Hematopoietic multipotent progenitor cell (in vitro differentiated cells): ENCODE measurements at regions not wholly inside any gene's neighbourhood (a gene's known extent, or its start where the extent isn't known, plus 50 kb on each side); places are given as distances from the start of the nearest gene placed in this dataset.

Experiments used
- DNase-seq, 3 donors: peaks; one replicate each; pipeline ENCODE4 v3.0.0-alpha.2; 2011 to 2015; ENCODE audit warnings: low read depth in 2 of 3, low spot score in 2 of 3

DNA sequence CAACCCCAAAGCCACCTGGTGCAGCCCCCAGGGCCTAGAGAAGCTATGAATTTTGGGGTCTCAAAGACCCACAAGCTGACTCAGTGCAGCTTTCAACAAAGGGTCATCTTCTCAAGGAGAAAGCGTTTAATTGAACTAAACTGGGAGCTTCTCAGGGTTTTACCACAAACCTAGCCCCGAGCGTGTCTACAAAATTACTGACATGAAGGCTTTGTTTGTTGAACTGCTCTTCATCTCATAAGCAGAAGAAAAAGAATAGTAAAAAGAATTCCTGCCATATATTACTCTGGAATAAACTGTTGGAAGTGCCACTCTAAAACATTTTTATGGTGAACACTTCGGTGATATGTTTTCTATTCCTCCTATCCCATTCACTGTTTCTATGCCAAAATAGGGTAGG, 50.8 kb upstream of the INCENP start:
- no peak for DNase-seq

DNA sequence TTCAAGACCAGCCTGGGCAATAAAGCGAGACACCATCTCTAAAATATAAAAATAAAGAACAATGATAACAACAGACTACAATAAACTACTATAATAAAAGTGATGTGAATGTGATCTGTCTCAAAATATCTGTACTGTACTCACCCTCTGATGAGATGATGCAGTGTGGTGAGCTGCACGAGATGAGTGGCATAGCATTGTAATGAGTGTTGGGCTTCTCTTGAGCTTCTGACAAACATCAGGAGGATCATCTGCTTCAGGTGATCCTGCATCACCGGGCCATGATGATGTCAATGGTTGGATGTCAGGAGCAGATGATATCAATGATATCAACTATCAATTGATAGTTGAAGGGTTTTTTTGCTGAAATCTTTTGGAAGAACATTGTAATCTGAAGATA, 52.4 kb upstream of the INCENP start:
- no peak for DNase-seq

DNA sequence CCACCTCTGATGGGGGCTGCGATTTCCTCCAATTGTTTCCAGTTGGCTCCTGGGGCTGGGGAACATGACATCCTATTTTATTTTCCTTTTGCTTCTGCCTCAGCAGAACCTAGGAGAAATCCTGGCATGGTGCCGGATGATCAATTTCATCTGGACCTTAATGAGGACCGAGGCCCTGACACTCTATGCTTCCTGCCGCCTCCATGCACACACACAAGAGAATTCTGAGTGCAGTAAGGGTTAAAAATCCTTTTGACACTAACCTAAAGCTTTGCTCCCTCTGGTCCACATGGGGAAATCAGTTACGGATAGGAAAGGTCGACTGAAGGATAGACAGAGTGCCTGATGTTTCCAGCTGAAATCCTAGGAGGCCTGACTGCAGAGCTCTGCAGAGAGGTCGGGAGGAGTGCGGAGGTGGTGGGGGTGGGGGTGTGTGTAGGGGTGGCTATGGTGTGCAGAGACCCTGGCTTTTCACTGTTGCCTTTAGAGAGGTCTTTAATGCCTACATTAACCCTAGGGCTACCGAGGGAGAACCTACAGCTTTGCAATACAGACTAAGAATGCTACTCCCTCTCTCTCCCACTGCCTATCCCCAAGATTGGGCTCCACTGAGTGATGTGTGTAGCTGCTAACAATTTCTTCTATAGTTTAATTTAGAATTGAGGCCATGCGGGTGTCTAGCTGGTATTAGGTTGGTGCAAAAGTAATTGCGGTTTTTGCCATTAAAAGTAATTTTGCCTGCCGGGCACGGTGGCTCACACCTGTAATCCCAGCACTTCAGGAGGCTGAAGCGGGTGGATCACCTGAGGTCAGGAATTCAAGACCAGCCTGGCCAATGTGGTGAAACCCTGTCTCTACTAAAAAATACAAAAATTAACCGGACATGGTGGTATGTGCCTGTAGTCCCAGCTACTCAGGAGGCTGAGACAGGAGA, 53.6 kb upstream of the INCENP start:
- DNase-seq: no peak

DNA sequence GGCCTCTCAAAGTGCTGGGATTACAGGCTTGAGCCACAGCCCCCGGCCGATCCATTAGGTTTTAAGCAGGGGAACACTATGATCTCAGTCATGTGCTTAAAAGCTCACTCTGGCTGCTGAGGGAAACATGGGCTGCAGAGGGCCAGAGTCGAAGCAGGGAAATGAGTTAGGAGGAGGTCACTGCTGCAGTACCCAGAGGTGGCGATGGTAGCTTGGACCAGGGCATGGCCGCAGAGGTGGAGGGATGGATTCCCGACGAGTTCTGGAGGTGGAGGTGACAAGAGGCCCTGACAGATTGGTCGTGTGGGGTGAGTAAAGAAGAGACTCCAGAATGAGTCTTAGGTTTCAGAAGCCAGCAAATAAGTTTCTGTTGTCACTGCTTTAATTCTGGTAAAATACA, 54.4 kb upstream of the INCENP start:
- DNase-seq: no peak

DNA sequence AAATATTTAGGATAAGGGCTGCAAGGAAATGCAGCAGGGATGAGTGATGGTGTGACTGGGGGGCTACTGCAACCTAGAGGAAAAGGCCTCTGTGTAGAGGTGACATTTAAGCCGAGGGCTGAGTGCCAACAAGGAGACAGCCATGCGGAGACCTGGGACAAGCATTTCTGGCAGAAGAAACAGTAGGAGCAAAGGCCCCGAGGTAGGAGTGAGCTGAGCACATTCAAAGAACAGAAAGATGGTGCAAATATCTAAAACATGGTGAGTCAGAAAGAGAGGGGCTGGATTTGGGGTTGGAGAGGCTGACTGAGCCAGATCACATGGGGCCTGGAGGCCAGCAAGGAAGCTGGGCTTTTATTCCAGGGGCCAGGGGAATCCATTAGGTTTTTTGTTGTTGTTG, 55.1 kb upstream of the INCENP start:
- DNase-seq: no peak

DNA sequence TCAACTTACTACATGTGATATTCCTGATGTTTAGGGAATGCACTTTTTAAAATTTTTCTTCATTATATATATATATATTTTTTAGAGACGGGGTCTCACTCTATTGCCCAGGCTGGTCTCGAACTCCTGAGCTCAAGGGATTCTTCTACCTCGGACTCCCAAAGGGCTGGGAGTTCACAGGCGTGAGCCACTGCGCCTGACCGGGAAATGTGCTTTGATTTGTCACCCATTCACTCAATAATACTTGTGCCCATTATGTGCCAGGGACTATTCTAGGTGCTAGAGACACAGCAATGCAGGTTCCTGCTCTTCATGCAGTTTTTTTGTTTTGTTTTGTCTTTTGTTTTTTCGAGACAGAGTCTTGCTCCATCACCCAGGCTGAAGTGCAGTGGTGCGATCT, 56.1 kb upstream of the INCENP start:
- DNase-seq: no peak

DNA sequence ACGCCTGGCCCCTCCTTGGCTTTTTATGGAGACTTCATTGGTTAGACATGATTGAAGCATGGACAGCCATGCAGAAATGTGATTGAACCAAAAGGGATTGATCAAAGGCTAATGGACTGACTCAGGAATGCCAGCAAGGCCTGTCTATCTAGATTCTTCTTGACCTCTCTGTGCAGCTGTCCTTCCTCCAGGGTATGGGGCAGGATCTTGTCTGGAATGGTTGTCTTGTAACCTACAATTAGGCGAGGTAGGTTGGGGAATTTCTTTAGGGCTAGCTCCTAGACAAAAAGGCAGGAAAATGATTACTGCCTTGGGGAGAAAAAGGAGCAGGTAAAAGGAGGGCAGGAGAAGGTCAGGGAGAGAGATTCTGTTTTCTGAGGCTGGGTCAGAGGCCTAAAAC, 59.6 kb upstream of the INCENP start:
- DNase-seq: no peak

DNA sequence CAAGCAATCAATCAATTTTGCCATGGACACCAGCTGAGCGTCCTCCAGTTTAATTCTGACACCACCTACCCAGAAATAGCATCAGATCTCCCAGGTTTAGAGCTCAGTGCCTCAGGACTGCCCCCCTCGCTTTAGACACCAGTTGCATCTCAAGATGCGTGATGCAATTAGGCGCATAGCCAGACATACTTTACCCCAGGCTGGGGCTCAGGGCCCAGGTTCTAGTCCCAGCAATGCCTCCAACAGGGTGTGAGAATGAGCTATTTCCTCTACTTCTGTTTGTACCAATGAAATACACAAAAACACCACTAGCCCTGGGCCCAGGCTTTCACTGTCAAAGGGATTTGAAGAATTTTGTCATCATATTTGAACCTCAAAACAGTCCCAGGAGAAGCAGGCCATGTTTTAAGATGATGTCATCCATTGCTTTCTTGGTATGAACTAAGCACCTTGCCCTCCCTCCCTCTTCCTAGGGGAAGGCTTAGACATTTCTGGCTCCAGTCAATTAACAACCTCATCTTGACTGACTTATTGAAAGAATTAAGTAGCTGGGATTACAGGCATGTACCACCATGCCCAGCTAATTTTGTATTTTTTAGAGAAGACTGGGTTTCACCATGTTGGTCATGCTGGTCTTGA, 61.5 kb upstream of the INCENP start:
- DNase-seq: no peak

DNA sequence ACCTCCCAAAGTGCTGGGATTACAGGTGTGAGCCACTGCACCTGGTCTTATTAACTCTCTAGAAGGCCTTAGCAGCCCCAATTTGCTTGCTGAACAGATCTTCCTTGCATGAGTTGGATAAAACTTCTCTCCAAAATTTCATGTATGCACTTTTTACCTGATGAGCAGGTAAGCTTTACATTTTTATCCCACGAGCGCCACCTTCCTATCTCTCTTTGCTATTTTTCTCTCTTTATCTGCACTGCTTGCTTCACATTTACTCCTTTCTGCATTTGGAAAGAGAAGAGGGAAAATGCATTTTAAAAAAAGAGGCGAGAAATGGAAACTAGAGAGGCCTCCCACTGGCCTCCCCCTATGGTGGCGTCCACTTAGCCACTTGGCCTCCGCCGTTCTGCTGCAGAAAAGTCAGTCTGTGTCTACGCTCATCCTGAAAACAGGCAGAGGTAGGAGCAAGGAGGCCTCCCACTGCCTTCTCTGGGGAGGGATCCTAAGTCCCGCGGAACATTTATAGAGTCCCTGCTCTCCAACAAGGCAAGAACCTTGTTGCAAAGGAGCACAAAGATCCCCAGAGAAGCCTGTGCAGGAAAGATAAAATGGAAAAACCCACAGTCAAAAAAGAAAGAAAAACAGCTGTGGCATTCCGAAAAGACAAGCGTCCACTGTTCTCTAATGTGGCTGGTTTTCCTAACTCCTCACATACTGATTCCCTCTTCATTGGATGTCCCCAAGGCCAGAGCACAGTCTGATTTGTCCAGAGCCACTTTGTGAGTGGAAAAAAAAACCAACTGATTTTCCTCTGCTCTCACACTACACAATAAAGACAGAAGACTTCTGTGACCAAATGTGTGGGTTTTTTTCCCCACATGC, 62.2 kb upstream of the INCENP start:
- no peak for DNase-seq

DNA sequence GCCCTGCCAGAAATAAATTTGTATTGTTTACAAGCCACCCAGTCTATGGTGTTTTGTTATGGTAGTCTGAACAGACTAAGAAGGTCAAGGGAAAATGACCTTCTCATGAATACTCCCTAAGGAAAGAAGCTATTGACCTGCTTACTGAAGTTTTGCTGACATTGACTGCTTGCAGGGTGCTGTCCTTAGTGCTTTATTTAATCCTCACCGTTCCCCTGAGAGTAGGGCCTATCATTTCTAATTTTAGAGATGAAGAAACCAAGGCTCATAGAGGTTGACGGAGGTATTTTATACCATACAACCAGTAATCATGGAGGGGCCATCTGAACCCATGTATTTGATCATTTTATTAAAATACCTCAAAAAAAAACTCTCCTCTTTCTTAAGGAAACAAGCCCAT, 66.7 kb upstream of the INCENP start:
- DNase-seq: no peak

DNA sequence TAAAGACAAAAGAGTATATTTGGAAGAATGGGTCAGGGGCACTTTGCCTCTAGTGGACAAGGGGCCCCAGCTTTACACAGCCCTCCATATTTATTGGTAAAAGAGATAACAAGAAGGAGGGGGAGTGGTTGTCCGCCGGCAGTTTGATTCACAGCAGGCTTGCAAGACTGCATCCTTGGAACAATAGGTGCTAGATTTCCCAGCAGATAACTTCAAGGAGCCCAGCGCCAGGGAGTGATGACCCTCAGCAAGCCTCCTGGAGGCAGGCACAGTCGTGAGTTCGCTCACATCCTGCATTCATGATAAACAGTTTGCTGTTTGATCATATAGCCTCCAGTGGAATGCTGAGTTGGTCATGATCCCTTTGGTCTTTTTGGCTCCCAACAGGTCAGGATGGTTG, 67.8 kb upstream of the INCENP start:
- DNase-seq: no peak

DNA sequence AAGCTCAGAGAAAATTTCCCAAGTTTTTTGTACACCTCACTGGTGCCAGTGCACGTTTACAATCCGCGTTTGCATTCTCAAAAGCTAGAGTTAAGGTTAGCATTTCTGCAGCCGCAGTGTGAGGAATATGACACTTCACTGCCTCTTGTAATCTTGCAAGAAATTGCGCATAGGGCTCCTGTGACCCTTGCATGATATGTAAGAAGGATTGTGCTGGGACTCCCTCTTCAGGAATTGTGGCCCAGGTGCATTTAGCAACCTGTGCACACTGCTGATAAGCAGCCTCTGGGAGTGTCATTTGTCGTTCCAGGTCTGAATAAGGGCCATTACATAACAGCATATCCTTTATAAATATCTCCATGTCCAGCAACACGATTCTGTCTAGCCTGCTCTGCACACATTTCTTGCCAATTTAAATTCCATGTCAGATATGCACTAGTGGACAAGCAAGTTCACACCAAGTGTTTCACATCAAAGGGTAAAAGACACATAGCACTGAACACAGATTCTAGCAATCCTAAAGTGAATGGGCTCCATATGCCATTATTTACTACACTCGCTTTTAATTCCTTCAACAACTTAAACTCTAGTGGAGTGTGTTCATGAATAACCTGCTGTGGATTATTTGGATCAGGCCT, 69.2 kb upstream of the INCENP start:
- DNase-seq: peak in 2 of 3 donors; percentile 35 to 45

DNA sequence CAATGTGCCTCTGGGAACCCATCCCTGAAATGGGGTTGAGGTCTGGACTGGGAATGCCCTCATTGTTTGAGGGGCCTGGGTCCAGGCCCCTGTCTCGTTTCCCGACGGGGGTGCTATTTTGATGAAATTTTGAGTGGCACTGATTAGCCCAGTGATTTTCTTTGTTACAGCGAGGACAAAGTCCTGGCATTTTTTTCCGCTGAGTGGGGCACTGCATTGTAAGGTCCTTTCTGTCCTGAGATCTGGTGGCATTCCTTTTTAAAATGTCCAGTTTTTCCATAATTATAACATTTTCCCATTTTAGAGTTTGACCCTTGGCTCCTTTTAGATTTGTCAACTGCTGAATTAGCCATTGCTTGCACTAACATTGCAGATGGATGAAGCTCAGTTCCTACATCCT, 69.7 kb upstream of the INCENP start:
- no peak for DNase-seq

DNA sequence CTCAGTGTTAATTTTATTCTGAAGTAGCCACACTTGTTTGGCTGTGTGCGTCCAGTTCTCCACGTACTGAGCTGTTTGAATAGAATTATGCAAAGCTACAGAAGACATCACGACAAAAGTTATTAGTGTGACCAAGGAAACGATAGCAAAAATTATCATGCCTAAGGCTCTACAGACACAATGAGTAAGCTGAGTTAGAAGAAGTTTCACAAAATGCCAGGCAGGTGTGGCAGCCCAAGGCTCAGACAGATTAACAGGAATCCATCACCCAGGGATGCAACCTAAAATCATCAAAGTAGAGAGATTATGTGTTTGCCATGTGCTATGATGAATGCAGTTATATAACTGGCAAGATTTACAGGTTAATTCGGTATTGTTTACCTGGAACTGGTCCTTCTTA, 73.1 kb upstream of the INCENP start:
- DNase-seq: no peak

DNA sequence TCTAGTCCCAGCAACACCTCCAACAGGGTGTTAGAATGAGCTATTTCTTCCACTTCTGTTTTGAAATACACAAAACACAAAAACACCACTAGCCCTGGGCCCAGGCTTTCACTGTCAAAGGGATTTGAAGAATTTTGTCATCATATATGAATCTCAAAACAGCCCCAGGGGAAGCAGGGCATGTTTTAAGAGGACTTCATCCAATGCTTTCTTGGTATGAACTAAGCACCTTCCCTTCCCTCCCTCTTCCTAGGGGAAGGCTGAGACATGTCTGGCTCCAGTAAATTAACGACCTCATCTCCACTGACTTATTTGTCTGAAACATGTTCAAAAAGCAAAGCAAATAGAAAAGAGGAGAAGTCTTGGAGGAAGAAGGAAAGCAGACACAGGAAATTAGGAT, 75.7 kb upstream of the INCENP start:
- no peak for DNase-seq

DNA sequence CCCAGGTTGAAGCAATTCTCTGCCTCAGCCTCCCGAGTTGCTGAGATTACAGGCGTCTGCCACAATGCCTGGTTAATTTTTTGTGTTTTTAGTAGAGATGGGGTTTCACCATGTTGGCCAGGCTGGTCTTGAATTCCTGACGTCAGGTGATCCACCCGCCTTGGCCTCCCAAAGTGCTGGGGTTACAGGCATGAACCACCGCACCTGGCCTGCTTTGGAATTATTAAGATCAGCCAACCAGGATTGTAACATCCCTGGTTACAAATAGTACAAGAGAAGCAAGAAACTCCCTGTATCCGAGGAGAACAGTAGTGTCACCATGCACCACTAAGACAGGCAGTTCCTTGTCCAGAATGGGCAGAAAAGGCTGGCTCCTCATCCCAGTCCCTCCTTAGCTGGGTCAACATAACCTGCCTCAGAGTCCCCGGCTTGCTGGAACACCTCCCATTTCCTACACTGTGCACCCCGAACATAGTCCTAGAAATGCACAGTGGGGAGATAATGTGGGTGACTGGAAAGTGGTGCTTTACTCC, 77.2 kb upstream of the INCENP start:
- DNase-seq: no peak

DNA sequence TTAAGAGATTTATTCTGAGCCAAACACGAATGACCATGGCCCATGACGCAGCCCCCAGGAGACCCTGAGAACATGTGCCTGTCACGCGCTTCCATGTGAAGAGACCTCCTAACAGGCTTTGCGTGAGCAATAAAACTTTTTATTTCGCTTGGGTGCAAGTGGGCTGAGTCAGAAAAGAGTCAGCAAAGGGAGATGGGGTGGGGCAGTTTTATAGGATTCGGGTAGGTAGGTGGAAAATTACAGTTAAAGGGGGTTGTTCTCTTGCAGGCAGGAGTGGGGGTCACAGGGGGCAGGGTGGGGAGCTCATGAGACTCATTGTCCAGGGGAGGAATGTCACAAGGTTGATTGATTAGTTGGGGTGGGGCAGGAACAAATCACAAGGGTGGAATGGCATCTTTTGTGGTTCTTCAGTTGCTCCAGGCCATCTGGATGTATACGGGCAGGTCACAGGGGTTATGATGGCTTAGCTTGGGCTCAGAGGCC, 77.2 kb upstream of the FTH1 start:
- DNase-seq: no peak

DNA sequence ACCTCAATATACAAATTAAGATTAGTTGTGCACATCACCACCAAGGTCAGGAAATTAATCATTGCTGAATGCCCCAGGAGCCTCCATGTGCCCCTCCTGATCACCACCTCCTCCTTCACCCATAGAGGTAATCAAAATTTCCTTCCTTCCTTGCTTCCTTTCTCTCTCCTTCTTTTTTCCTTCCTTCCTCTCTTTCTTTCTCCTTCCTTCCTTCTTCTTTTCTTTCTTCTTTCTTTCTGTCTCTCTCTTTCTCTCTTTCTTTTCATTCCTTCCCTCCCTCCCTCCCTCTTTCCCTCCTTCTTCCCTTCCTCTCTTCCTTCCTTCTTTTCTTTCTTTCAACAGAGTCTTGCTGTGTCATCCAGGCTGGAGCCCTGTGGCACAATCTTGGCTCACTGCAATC, 67.9 kb upstream of the FTH1 start:
- DNase-seq: no peak

DNA sequence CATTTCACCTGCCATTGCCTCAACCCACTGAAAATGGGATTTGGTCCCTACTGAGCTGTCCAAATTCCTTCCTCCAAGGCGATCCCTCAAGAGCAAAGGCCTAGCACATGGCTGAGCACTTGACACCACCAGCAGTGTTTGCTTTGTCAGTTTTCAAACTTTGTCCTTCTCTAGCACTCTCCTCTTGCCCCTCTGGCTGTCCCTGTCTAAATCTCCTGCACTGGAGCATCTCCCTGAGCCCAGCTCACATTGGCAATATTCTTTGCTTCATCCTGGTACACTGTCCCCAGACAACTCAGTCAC, 66.6 kb upstream of the FTH1 start:
- no peak for DNase-seq

DNA sequence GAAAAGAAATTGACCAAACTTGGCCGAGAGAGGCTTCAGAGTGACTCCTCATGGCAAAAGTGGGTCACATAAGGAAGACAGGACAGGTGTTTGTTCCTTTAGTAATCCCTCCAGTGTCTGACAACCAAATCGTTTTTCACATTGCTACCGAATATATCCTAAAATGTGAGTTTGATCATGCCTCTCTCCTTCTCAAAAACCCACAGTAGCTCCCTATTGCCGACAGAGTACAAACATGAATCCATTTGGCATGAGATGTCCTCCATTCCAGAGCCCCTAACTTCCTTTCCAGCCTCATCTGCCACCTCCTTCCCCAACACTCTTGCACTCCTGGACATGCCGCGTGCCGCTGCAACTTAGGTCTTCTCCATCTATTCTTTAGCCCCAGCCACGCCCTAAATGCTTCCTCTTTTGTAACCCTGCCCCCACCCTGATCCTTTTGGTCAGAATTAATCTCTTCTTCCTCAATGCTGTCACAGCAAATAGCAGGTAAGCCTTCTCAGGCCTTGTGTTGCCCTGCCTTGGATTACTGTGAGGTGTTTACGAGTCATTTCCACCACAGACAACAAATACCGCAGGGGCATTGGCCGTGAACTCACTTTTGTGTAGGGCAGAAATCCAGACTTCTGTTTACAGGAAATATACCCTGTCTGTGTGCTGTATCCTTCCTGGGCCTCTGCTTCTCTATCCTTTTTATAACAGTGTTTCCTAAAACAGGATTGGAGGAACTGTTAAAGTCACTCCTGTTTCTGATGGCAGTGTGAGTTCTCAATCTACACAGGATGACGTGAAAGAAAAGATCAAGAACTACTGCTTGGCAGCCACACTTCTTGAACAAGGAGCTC, 66.0 kb upstream of the FTH1 start:
- DNase-seq: peak in 2 of 3 donors; percentile 22 to 33
